ENCODE measurements at regions not wholly inside any gene's neighbourhood (a gene's known extent, or its start where the extent isn't known, plus 50 kb on each side); places are given as distances from the start of the nearest gene placed in this dataset.

DNA sequence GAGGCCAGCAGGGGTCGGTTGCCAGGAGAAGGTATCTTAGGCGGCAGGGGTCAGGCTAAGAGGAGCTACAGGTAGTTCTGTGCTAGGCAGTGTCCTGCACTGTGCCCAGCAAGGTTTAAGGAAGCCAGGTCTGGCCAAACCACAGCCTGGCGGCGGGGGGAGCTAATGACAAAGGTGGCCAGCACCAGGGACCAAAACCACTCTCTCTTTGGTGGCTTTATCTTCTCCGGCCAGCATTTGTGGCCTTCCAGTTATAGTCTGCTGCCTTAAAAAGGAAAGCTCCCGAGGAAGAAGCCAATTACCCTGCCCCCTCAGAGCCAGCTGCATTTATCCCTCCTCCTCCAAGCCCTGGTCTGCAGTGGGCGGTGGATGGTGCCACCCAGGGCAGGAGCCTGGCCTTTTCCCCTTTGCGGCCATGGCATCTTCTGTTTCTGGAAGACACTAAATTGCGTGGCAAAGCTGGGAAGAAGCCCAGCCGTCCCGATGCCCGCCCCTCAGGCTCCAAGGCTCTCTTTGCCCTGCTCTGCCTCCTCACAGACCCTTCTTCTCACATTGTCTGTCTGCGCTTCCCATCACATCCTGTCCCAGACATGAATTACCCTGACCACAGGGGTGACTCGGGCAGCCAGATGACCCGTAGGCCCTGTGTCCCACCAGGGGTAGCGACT is 94.6 kb downstream of the EN1 start (continued):
- TF ChIP-seq BRD4 (IDR thresholded peaks at IDR 0.05) (no peak), ARID1B (IDR thresholded peaks at IDR 0.05) (peak; percentile 59; the same call in 1 of the 2 replicates), MAFG (tag; conservative IDR thresholded peaks at IDR 0.05) (no peak), CHD1 (IDR thresholded peaks at IDR 0.05; ENCODE audit: low read length) (no peak), ZNF224 (CRISPR knock-in tag; IDR thresholded peaks at IDR 0.05) (no peak), EP300 (IDR thresholded peaks at IDR 0.05; ENCODE audit: low read length) (peak; percentile 14; the same call in 1 of the 2 replicates), RBM15 (IDR thresholded peaks at IDR 0.05; ENCODE audit: insufficient read depth, low read length) (no peak), ZNF384 (IDR thresholded peaks at IDR 0.05; ENCODE audit: low read depth, low read length) (no peak), MITF (IDR thresholded peaks at IDR 0.05) (no peak), ZNF512 (tag; IDR thresholded peaks at IDR 0.05) (no peak), SMAD4 (CRISPR knock-in tag; conservative IDR thresholded peaks at IDR 0.05) (peak; percentile 43; the same call in 1 of the 2 replicates), ELK3 (CRISPR knock-in tag; IDR thresholded peaks at IDR 0.05) (no peak), TEAD4 (IDR thresholded peaks at IDR 0.05; ENCODE audit: low read length) (peak; percentile 63; the same call in 1 of the 2 replicates), TEAD4 (CRISPR knock-in tag; IDR thresholded peaks at IDR 0.05; ENCODE audit: borderline replicate concordance) (no peak)
- TF ChIP-seq, protein P1, sequence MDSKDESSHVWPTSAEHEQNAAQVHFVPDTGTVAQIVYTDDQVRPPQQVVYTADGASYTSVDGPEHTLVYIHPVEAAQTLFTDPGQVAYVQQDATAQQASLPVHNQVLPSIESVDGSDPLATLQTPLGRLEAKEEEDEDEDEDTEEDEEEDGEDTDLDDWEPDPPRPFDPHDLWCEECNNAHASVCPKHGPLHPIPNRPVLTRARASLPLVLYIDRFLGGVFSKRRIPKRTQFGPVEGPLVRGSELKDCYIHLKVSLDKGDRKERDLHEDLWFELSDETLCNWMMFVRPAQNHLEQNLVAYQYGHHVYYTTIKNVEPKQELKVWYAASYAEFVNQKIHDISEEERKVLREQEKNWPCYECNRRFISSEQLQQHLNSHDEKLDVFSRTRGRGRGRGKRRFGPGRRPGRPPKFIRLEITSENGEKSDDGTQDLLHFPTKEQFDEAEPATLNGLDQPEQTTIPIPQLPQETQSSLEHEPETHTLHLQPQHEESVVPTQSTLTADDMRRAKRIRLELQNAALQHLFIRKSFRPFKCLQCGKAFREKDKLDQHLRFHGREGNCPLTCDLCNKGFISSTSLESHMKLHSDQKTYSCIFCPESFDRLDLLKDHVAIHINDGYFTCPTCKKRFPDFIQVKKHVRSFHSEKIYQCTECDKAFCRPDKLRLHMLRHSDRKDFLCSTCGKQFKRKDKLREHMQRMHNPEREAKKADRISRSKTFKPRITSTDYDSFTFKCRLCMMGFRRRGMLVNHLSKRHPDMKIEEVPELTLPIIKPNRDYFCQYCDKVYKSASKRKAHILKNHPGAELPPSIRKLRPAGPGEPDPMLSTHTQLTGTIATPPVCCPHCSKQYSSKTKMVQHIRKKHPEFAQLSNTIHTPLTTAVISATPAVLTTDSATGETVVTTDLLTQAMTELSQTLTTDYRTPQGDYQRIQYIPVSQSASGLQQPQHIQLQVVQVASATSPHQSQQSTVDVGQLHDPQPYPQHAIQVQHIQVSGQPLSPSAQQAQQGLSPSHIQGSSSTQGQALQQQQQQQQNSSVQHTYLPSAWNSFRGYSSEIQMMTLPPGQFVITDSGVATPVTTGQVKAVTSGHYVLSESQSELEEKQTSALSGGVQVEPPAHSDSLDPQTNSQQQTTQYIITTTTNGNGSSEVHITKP (IDR thresholded peaks at IDR 0.05; ENCODE audit: partially characterized antibody): peak; percentile 68
- TF ChIP-seq, protein P2, sequence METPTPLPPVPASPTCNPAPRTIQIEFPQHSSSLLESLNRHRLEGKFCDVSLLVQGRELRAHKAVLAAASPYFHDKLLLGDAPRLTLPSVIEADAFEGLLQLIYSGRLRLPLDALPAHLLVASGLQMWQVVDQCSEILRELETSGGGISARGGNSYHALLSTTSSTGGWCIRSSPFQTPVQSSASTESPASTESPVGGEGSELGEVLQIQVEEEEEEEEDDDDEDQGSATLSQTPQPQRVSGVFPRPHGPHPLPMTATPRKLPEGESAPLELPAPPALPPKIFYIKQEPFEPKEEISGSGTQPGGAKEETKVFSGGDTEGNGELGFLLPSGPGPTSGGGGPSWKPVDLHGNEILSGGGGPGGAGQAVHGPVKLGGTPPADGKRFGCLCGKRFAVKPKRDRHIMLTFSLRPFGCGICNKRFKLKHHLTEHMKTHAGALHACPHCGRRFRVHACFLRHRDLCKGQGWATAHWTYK (CRISPR knock-in tag; IDR thresholded peaks at IDR 0.05): peak; percentile 84

Measured in K562 (cell line).